ENCODE measurements at regions not wholly inside any gene's neighbourhood (a gene's known extent, or its start where the extent isn't known, plus 50 kb on each side); places are given as distances from the start of the nearest gene placed in this dataset.

DNA sequence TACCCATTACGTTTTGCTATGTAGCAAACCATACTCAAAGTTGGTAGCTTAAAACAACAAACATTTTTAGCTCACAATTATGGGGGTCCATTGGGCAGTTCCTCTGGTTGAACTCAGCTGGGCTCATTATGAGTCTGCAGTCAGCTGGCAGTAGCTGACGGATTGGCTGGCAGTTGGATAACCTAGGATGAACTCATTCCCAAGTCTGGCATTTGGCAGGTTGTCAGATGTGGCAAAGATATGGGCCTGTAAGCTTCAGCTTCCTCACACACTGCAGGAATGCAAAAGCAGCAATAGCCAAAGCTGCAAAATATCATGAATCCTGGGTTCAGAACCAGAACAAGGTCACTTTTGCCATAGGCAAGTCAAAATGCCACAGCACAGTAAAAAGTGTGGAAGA, 412.2 kb upstream of the SORCS1 start:
- Histone ChIP-seq H3K27ac (no peak overlapping the region), H3K9me3 (replicated peaks) (no peaks in the 10 kb centered on the region), H3K4me3 (no peak overlapping the region), H3K4me1 (replicated peaks) (peaks cover 4% of the 10 kb centered on the region; the same call in 1 of the 2 replicates), H3K36me3 (no peaks in the 10 kb centered on the region), H3K27me3 (replicated peaks) (no peaks in the 10 kb centered on the region)
- no peak for DNase-seq (ENCODE audit: low read depth in 1 of 2, low spot score in 2 of 2)

GRCh38 chr10:107565014-107565413, 400.5 kb upstream of the SORCS1 start:
- no peak for DNase-seq (ENCODE audit: low read depth in 1 of 2, low spot score in 2 of 2)
- Histone ChIP-seq H3K9me3 (replicated peaks) (0 out of 2 replicates have a peak, but pooled peaks cover 2% of the 10 kb centered on the region), H3K27ac (no peak overlapping the region), H3K4me1 (replicated peaks) (no peaks in the 10 kb centered on the region), H3K4me3 (no peak overlapping the region), H3K36me3 (no peaks in the 10 kb centered on the region), H3K27me3 (replicated peaks) (no peaks in the 10 kb centered on the region)

DNA sequence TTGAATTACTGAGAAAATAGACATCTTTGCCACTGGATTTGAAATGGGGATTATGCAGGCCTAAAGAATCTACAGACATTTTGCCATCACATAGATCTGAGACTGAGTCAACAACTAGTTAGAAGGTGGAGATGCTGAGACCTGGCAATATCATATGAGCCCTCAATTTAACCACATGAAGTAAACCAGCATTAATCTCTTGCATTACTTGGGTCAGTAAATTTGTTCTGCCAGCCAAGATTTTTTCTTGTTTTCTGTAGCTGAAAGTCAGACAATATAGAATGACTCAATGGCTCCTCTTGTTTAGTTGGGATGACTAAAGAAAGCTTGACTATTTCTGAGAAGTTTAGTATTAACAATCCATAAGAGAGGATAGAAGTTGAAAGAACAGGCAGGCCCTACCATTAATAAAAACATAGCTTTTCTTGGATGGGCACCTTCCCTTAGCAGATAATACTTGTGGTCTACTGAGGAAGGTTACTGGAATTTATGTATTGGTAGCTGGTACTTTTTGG, 396.7 kb upstream of the SORCS1 start:
- H3K4me3 ChIP-seq: no peak overlapping the region
- no peak overlapping the region for H3K27ac ChIP-seq
- H3K27me3 ChIP-seq (replicated peaks): no peaks in the 10 kb centered on the region
- H3K4me1 ChIP-seq (replicated peaks): no peaks in the 10 kb centered on the region
- H3K36me3 ChIP-seq: no peaks in the 10 kb centered on the region
- no peaks in the 10 kb centered on the region for H3K9me3 ChIP-seq (replicated peaks)
- no peak for DNase-seq (ENCODE audit: low read depth in 1 of 2, low spot score in 2 of 2)

GRCh38 chr10:107557916-107558315, 393.4 kb upstream of the SORCS1 start:
- H3K4me3 ChIP-seq: no peak overlapping the region
- H3K36me3 ChIP-seq: no peaks in the 10 kb centered on the region
- H3K9me3 ChIP-seq (replicated peaks): no peaks in the 10 kb centered on the region
- H3K27me3 ChIP-seq (replicated peaks): no peaks in the 10 kb centered on the region
- DNase-seq (ENCODE audit: low read depth in 1 of 2, low spot score in 2 of 2): no peak
- H3K4me1 ChIP-seq (replicated peaks): peaks cover 8% of the 10 kb centered on the region; the same call in 1 of the 2 replicates
- no peak overlapping the region for H3K27ac ChIP-seq

DNA sequence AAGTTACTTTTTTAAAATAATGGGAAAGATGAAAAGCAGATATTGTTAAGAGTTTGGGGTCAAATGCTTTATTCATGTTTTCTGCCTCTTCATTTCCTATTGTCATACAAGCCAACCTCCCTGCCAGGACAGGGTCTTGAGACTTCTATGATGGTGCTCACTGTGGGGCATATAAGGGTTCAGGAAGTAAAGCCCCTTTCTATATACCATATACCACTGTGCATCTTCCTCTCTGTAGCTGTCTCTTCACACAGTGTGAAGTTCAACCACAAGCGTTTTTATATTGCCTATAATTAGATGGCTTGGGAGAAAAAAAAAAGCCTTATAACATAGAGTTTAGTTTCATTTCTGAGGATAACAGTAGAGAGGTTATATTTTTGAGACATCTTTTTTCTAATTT, 389.8 kb upstream of the SORCS1 start:
- DNase-seq (ENCODE audit: low read depth in 1 of 2, low spot score in 2 of 2): peak in 1 of 2 experiments; percentile 21
- Histone ChIP-seq H3K9me3 (replicated peaks) (no peaks in the 10 kb centered on the region), H3K27ac (peak overlapping the region; percentile 30; the same call in 1 of the 2 replicates), H3K27me3 (replicated peaks) (no peaks in the 10 kb centered on the region), H3K4me3 (no peak overlapping the region), H3K36me3 (no peaks in the 10 kb centered on the region), H3K4me1 (replicated peaks) (peaks cover 8% of the 10 kb centered on the region; the same call in 1 of the 2 replicates)

DNA sequence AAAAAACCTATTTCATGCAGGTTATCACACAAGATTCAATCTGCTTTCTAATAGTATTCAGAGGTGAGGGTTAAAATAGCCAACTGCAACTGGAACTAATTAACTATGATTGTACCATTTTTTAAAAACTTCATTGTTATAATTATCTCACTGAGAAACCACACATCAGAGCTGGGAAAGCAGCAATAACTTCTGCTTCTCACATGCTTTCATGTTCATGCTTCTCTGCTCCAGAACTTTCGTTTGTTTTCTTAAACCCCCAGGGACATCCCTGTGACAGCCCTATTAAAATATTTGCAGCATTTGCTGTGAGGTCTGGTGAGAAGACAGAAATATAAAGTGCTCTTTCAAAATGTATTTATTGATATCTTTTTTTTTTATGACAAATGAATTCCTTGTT, 389.0 kb upstream of the SORCS1 start:
- Histone ChIP-seq H3K4me1 (replicated peaks) (peaks cover 8% of the 10 kb centered on the region; the same call in 1 of the 2 replicates), H3K27ac (peak overlapping the region; percentile 30; the same call in 1 of the 2 replicates), H3K36me3 (no peaks in the 10 kb centered on the region), H3K27me3 (replicated peaks) (no peaks in the 10 kb centered on the region), H3K9me3 (replicated peaks) (no peaks in the 10 kb centered on the region), H3K4me3 (no peak overlapping the region)
- peak in 1 of 2 experiments; percentile 40 for DNase-seq (ENCODE audit: low read depth in 1 of 2, low spot score in 2 of 2)

DNA sequence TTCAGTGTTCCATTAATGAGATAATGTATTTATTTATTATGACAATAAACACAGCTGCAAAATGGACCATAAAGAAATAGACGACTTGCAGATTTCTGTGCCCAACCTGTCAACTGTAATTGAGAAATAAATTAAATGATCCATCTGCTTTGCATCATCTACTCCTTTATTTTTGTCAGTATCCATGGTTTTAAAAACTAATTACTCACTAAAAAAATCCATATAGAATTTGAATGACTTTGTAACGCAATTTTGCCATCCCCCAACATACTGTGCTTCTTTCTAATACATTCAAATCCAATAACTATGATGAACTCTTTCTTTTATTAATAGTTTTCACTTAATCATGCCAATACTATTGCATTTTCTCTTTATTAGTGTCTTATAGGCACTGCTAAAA, 388.5 kb upstream of the SORCS1 start:
- Histone ChIP-seq H3K36me3 (no peaks in the 10 kb centered on the region), H3K9me3 (replicated peaks) (no peaks in the 10 kb centered on the region), H3K4me1 (replicated peaks) (peaks cover 8% of the 10 kb centered on the region; the same call in 1 of the 2 replicates), H3K4me3 (no peak overlapping the region), H3K27me3 (replicated peaks) (no peaks in the 10 kb centered on the region), H3K27ac (no peak overlapping the region)
- DNase-seq (ENCODE audit: low read depth in 1 of 2, low spot score in 2 of 2): no peak

GRCh38 chr10:107548301-107548700, 383.8 kb upstream of the SORCS1 start:
- Histone ChIP-seq H3K36me3 (no peaks in the 10 kb centered on the region), H3K4me1 (replicated peaks) (peaks cover 21% of the 10 kb centered on the region), H3K4me3 (no peak overlapping the region), H3K27ac (no peak overlapping the region), H3K27me3 (replicated peaks) (no peaks in the 10 kb centered on the region), H3K9me3 (replicated peaks) (no peaks in the 10 kb centered on the region; the same call in 1 of the 2 replicates)
- no peak for DNase-seq (ENCODE audit: low read depth in 1 of 2, low spot score in 2 of 2)

DNA sequence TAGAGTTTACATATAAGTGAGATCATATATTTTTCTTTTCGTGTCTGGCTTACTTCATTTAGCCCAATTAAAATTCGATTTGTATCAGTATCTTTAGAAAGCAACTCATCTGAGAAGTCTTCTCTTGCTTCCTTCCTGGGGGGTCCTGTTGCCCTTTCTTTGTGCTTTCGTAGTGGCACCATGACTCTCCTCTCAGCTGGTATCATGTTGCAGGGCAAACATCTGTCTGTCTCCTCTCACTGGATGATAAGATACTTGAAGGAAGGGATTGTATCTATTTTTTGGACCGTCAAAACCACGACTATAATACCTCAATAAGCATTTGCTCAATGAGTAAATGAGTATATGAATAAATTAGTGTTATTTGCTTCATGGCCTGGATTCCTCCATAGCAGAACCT, 382.5 kb upstream of the SORCS1 start:
- peaks cover 21% of the 10 kb centered on the region for H3K4me1 ChIP-seq (replicated peaks)
- peak overlapping the region; percentile 83 for H3K27ac ChIP-seq
- no peaks in the 10 kb centered on the region; the same call in 1 of the 2 replicates for H3K9me3 ChIP-seq (replicated peaks)
- no peaks in the 10 kb centered on the region for H3K27me3 ChIP-seq (replicated peaks)
- H3K4me3 ChIP-seq: no peak overlapping the region
- peak in 1 of 2 experiments; percentile 24 for DNase-seq (ENCODE audit: low read depth in 1 of 2, low spot score in 2 of 2)
- H3K36me3 ChIP-seq: no peaks in the 10 kb centered on the region

DNA sequence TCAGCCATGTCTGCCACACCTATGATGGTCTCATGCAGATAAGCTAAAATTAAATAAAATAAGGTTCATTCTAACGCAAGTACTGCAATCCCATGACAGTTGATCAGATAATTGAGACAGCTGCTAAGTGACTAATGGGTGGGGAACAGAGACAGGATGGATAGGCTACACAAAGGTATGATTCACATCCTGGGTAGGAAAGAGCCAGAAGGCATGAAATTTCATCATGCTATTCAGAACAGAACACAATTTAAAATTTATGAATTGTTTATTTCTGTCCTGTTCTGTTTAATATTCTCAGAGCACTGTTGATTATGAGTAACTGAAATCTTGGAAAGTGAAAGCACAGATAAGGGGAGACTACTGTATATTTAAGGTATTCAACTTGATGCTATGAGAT, 381.8 kb upstream of the SORCS1 start:
- H3K36me3 ChIP-seq: no peaks in the 10 kb centered on the region
- no peaks in the 10 kb centered on the region; the same call in 1 of the 2 replicates for H3K9me3 ChIP-seq (replicated peaks)
- DNase-seq (ENCODE audit: low read depth in 1 of 2, low spot score in 2 of 2): peak in 1 of 2 experiments; percentile 58
- H3K4me1 ChIP-seq (replicated peaks): peaks cover 21% of the 10 kb centered on the region
- no peak overlapping the region for H3K4me3 ChIP-seq
- H3K27me3 ChIP-seq (replicated peaks): no peaks in the 10 kb centered on the region
- H3K27ac ChIP-seq: peak overlapping the region; percentile 83

GRCh38 chr10:107545717-107546116, 381.2 kb upstream of the SORCS1 start:
- no peak for DNase-seq (ENCODE audit: low read depth in 1 of 2, low spot score in 2 of 2)
- peaks cover 21% of the 10 kb centered on the region for H3K4me1 ChIP-seq (replicated peaks)
- H3K4me3 ChIP-seq: no peak overlapping the region
- no peaks in the 10 kb centered on the region; the same call in 1 of the 2 replicates for H3K9me3 ChIP-seq (replicated peaks)
- H3K27ac ChIP-seq: peak overlapping the region; percentile 83
- H3K27me3 ChIP-seq (replicated peaks): no peaks in the 10 kb centered on the region
- no peaks in the 10 kb centered on the region for H3K36me3 ChIP-seq

- no peaks in the 10 kb centered on the region; the same call in 1 of the 2 replicates for H3K9me3 ChIP-seq (replicated peaks)
- H3K4me1 ChIP-seq (replicated peaks): peaks cover 21% of the 10 kb centered on the region
- H3K27me3 ChIP-seq (replicated peaks): no peaks in the 10 kb centered on the region
- peak overlapping the region; percentile 83; the same call in 1 of the 2 replicates for H3K27ac ChIP-seq
- DNase-seq (ENCODE audit: low read depth in 1 of 2, low spot score in 2 of 2): peak in 1 of 2 experiments; percentile 12
- no peaks in the 10 kb centered on the region for H3K36me3 ChIP-seq
- no peak overlapping the region for H3K4me3 ChIP-seq
Measured at GRCh38 chr10:107544706-107545520, 380.4 kb upstream of the SORCS1 start.

DNA sequence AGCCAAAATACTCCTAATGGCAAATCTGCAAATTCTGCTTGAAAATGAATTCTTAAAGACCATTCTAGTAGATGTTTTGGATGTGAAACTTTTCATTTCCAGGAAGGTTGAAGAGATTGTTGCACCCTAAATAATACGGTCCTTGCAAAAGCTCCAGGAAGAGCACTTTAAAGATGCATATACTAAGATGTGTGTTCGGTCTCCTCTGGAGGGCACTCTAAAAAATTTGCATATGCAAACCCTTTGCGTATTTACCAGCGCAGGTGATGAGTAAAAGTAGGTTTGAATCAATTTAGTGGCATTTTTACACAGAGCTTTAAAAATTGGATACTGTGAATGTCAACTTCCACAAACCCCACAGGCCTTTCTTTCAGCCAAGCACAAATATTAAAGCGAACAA, 378.1 kb upstream of the SORCS1 start:
- Histone ChIP-seq H3K36me3 (no peaks in the 10 kb centered on the region), H3K9me3 (replicated peaks) (peaks cover 5% of the 10 kb centered on the region), H3K27me3 (replicated peaks) (no peaks in the 10 kb centered on the region), H3K4me1 (replicated peaks) (peaks cover 21% of the 10 kb centered on the region), H3K4me3 (no peak overlapping the region), H3K27ac (no peak overlapping the region)
- no peak for DNase-seq (ENCODE audit: low read depth in 1 of 2, low spot score in 2 of 2)

DNA sequence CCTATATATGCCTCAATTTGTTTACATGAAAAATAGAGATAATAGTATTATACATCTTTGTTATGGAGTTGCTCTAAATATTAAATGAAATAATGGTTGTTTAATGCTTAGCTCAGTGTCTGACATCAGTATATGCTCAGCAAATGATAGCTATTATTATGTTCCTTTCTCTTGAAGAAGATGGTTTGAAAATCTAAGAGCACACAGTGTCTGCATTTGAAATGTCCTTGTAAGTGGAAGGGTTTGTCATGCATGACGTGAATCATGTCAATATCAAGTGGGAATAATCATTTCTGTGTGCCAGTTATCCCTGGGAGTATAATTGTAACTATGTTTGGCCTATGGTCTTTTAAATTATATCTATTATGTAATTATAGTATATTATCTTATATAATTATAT, 377.5 kb upstream of the SORCS1 start:
- Histone ChIP-seq H3K27ac (no peak overlapping the region), H3K4me1 (replicated peaks) (peaks cover 18% of the 10 kb centered on the region), H3K27me3 (replicated peaks) (no peaks in the 10 kb centered on the region), H3K4me3 (no peak overlapping the region), H3K9me3 (replicated peaks) (peaks cover 5% of the 10 kb centered on the region), H3K36me3 (no peaks in the 10 kb centered on the region)
- DNase-seq (ENCODE audit: low read depth in 1 of 2, low spot score in 2 of 2): no peak

Measured in SJSA1 (cell line).